NCI-H345 treated with DMSO at 0.1 percent for 48 hours (cell line): ENCODE measurements at regions not wholly inside any gene's neighbourhood (a gene's known extent, or its start where the extent isn't known, plus 50 kb on each side); places are given as distances from the start of the nearest gene placed in this dataset.

Experiments
- DNase-seq: peaks from one replicate; lab custom pipeline; 2025; ENCODE audit not compliant: unreplicated experiment; lab: John Stamatoyannopoulos, UW

- peak; percentile 22 for DNase-seq
Measured at GRCh38 chr2:122003196-122003940, 247.9 kb downstream of the TSN start.

GRCh38 chr2:122007126-122007525 lies 251.7 kb downstream of the TSN start:
- no peak for DNase-seq

GRCh38 chr2:122007577-122007976 lies 252.1 kb downstream of the TSN start:
- no peak for DNase-seq

- no peak for DNase-seq
Measured at GRCh38 chr2:122009561-122009960, 254.1 kb downstream of the TSN start.

- no peak for DNase-seq
Measured at GRCh38 chr2:122011493-122012270, 256.2 kb downstream of the TSN start.

GRCh38 chr2:122018736-122019135 lies 263.3 kb downstream of the TSN start:
- no peak for DNase-seq

GRCh38 chr2:122019724-122020123 lies 264.3 kb downstream of the TSN start:
- DNase-seq, result no peak

- no peak for DNase-seq
Measured at GRCh38 chr2:122020377-122020776, 264.9 kb downstream of the TSN start.

- DNase-seq, result no peak
Measured at GRCh38 chr2:122021941-122022340, 266.5 kb downstream of the TSN start.

GRCh38 chr2:122022531-122022930 lies 267.1 kb downstream of the TSN start:
- DNase-seq, result no peak

- DNase-seq, result no peak
Measured at GRCh38 chr2:122023059-122023864, 267.8 kb downstream of the TSN start.

- DNase-seq, result no peak
Measured at GRCh38 chr2:122027510-122028217, 272.2 kb downstream of the TSN start.

- DNase-seq, result no peak
Measured at GRCh38 chr2:122028371-122029100, 273.1 kb downstream of the TSN start.

GRCh38 chr2:122029456-122029855 lies 274.0 kb downstream of the TSN start:
- DNase-seq, result no peak

- DNase-seq, result no peak
Measured at GRCh38 chr2:122029945-122030344, 274.5 kb downstream of the TSN start.

- DNase-seq, result peak; percentile 68
Measured at GRCh38 chr2:122031544-122032263, 276.3 kb downstream of the TSN start.

- DNase-seq, result no peak
Measured at GRCh38 chr2:122032264-122032645, 276.8 kb downstream of the TSN start.

- no peak for DNase-seq
Measured at GRCh38 chr2:122033778-122034177, 278.3 kb downstream of the TSN start.

GRCh38 chr2:122034344-122034743 lies 278.9 kb downstream of the TSN start:
- DNase-seq, result no peak

GRCh38 chr2:122034777-122035176 lies 279.3 kb downstream of the TSN start:
- DNase-seq, result no peak
